ENCODE measurements at regions not wholly inside any gene's neighbourhood (a gene's known extent, or its start where the extent isn't known, plus 50 kb on each side); places are given as distances from the start of the nearest gene placed in this dataset.

DNA sequence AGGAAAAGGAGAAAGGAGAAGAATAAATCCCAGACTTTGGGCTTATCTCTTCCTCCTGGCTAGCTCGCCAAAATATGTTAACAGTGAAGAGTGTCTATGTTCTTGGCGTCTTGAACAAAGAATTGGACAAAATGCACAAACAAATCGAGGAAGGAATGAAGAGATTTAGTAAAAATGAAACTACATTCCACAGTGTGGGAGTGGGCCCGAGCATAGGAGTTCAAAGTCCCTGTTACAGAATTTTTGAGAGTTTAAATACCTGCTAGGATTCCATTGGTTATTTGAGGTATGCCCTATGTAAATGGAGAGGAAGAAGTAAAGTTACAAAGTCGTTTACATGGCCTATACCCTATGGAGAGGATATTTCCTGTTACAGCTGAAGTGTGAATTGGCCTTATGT, 525.1 kb upstream of the CNTN5 start:
- no peak for TF ChIP-seq EZH2 (IDR thresholded peaks at IDR 0.05; ENCODE audit: borderline replicate concordance, low read length)
- TF ChIP-seq, protein P1, sequence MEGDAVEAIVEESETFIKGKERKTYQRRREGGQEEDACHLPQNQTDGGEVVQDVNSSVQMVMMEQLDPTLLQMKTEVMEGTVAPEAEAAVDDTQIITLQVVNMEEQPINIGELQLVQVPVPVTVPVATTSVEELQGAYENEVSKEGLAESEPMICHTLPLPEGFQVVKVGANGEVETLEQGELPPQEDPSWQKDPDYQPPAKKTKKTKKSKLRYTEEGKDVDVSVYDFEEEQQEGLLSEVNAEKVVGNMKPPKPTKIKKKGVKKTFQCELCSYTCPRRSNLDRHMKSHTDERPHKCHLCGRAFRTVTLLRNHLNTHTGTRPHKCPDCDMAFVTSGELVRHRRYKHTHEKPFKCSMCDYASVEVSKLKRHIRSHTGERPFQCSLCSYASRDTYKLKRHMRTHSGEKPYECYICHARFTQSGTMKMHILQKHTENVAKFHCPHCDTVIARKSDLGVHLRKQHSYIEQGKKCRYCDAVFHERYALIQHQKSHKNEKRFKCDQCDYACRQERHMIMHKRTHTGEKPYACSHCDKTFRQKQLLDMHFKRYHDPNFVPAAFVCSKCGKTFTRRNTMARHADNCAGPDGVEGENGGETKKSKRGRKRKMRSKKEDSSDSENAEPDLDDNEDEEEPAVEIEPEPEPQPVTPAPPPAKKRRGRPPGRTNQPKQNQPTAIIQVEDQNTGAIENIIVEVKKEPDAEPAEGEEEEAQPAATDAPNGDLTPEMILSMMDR (IDR thresholded peaks at IDR 0.05; ENCODE audit: low read length) = no peak
- Histone ChIP-seq H3K79me2 (ENCODE audit: insufficient read depth, low read length) (no peaks in the 10 kb centered on the region), H3K9me3 (ENCODE audit: low read length) (no peaks in the 10 kb centered on the region), H3K27ac (ENCODE audit: low read depth, low read length, poor library complexity, severe bottlenecking) (no peak overlapping the region), H3F3A (ENCODE audit: insufficient read depth, low read length) (no peaks in the 10 kb centered on the region), H3K27me3 (ENCODE audit: insufficient read depth, low read length) (no peaks in the 10 kb centered on the region), H2AFZ (ENCODE audit: low read length) (no peak overlapping the region), H3K9ac (ENCODE audit: low read length) (no peak overlapping the region), H3K4me2 (ENCODE audit: low read length) (no peak overlapping the region), H3K9me2 (ENCODE audit: low read depth, low read length) (no peaks in the 10 kb centered on the region), H4K20me1 (ENCODE audit: insufficient read depth, low read length) (no peaks in the 10 kb centered on the region), H3K36me3 (ENCODE audit: insufficient read depth, low read length) (no peaks in the 10 kb centered on the region), H3K4me1 (ENCODE audit: insufficient read depth, low read length, severe bottlenecking) (no peaks in the 10 kb centered on the region), H3K4me3 (ENCODE audit: low read depth, low read length, poor library complexity, severe bottlenecking) (no peak overlapping the region)

DNA sequence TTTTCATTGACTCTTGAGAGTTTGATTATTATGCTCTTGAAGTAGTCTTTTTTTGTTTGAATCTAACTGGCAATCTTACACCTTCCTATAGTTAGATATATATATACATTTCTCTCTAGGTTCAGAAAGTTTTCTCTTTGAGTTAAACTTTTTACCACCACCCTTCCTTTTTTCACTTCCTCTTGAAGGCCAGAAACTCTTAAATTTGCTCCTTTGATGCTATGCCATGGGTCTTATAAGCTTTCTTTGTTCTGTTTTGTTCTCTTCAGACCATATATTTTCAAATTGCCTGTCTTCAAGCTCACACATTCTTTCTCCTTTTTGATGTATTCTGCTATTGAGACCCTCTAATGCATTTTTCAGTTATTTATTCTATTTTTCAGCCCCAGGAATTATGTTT, 513.5 kb upstream of the CNTN5 start:
- no peak for TF ChIP-seq EZH2 (IDR thresholded peaks at IDR 0.05; ENCODE audit: borderline replicate concordance, low read length)
- TF ChIP-seq, protein P1 (IDR thresholded peaks at IDR 0.05; ENCODE audit: low read length) = no peak
- Histone ChIP-seq H3K9me2 (ENCODE audit: low read depth, low read length) (no peaks in the 10 kb centered on the region), H4K20me1 (ENCODE audit: insufficient read depth, low read length) (no peaks in the 10 kb centered on the region), H3K27me3 (ENCODE audit: insufficient read depth, low read length) (no peaks in the 10 kb centered on the region), H3K4me1 (ENCODE audit: insufficient read depth, low read length, severe bottlenecking) (no peaks in the 10 kb centered on the region), H3K4me3 (ENCODE audit: low read depth, low read length, poor library complexity, severe bottlenecking) (no peak overlapping the region), H3K36me3 (ENCODE audit: insufficient read depth, low read length) (no peaks in the 10 kb centered on the region), H3K79me2 (ENCODE audit: insufficient read depth, low read length) (no peaks in the 10 kb centered on the region), H3K4me2 (ENCODE audit: low read length) (no peak overlapping the region), H2AFZ (ENCODE audit: low read length) (no peak overlapping the region), H3K27ac (ENCODE audit: low read depth, low read length, poor library complexity, severe bottlenecking) (no peak overlapping the region), H3K9me3 (ENCODE audit: low read length) (no peaks in the 10 kb centered on the region), H3K9ac (ENCODE audit: low read length) (no peak overlapping the region), H3F3A (ENCODE audit: insufficient read depth, low read length) (no peaks in the 10 kb centered on the region)

DNA sequence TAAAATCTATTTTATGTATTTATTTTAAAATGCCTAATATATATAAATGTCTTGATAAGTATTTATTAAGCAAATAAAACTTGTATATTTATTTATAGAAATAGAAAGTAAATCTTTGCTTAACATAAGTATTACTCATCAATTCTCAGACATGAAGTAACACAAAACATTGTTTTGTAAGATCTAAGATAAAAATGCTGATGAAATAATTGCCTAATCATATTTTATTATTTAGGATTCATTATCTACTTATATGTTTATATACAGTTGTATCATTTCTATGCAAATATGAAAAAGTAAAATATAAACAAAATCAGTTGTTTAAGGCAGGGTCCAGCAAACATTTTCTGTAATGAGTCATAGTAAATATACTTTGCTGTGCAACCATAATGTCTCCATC, 507.8 kb upstream of the CNTN5 start:
- no peak for TF ChIP-seq EZH2 (IDR thresholded peaks at IDR 0.05; ENCODE audit: borderline replicate concordance, low read length)
- TF ChIP-seq, protein P1 (IDR thresholded peaks at IDR 0.05; ENCODE audit: low read length) = no peak

More for the DNA sequence above, 507.8 kb upstream of the CNTN5 start:
- Histone ChIP-seq H3K4me3 (ENCODE audit: low read depth, low read length, poor library complexity, severe bottlenecking) (no peak overlapping the region), H4K20me1 (ENCODE audit: insufficient read depth, low read length) (no peaks in the 10 kb centered on the region), H3K4me2 (ENCODE audit: low read length) (no peak overlapping the region), H3K36me3 (ENCODE audit: insufficient read depth, low read length) (no peaks in the 10 kb centered on the region), H3K27me3 (ENCODE audit: insufficient read depth, low read length) (no peaks in the 10 kb centered on the region), H3F3A (ENCODE audit: insufficient read depth, low read length) (no peaks in the 10 kb centered on the region), H3K79me2 (ENCODE audit: insufficient read depth, low read length) (no peaks in the 10 kb centered on the region), H3K9me3 (ENCODE audit: low read length) (no peaks in the 10 kb centered on the region), H2AFZ (ENCODE audit: low read length) (no peak overlapping the region), H3K9ac (ENCODE audit: low read length) (no peak overlapping the region), H3K9me2 (ENCODE audit: low read depth, low read length) (no peaks in the 10 kb centered on the region), H3K27ac (ENCODE audit: low read depth, low read length, poor library complexity, severe bottlenecking) (no peak overlapping the region), H3K4me1 (ENCODE audit: insufficient read depth, low read length, severe bottlenecking) (no peaks in the 10 kb centered on the region)
